ENCODE measurements at regions not wholly inside any gene's neighbourhood (a gene's known extent, or its start where the extent isn't known, plus 50 kb on each side); places are given as distances from the start of the nearest gene placed in this dataset.

DNA sequence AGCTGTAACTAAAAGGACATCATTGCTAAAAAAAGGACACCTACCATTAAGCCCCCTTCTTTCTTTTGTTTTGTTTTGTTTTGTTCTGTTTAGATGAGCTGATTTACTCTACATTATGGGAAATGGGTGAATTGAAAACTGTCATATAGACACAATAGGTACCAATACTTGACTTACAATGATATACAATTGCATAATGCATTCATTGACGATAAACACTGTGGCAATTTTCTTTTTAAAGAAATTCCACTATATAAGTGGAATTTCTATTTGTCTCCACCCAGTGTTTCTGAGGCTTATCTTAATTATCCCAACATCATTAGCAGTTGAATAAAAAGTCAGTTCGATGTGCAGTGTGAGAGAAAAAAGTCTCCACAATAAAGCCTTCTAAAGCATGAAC is 282.1 kb downstream of the BCL2 start:
- Histone ChIP-seq H3K4me3 (no peak overlapping the region), H3K4me1 (ENCODE audit: insufficient read depth) (peaks cover 7% of the 10 kb centered on the region), H3K79me2 (replicated peaks; ENCODE audit: insufficient read depth) (no peaks in the 10 kb centered on the region), H3K36me3 (ENCODE audit: insufficient read depth) (no peaks in the 10 kb centered on the region), H3K27ac (ENCODE audit: low read depth) (no peak overlapping the region), H3K27me3 (ENCODE audit: insufficient read depth) (no peaks in the 10 kb centered on the region), H4K20me1 (replicated peaks; ENCODE audit: insufficient read depth) (no peaks in the 10 kb centered on the region), H3K4me2 (no peak overlapping the region), H3K9me2 (ENCODE audit: insufficient read depth) (no peaks in the 10 kb centered on the region), H2AFZ (no peak overlapping the region), H3F3A (replicated peaks; ENCODE audit: low read depth) (no peaks in the 10 kb centered on the region)
- Mint-ChIP-seq H3K27me3 (ENCODE audit: insufficient read depth, low read depth, poor library complexity) (peaks cover 1% of the 10 kb centered on the region), H3K36me3 (ENCODE audit: low read depth) (no peaks in the 10 kb centered on the region), H3K4me1 (peaks cover 17% of the 10 kb centered on the region), H3K9me3 (no peaks in the 10 kb centered on the region; the same call in 2 of the 3 replicates), H3K4me3 (no peak overlapping the region), H3K27ac (no peak overlapping the region)
- DNase-seq (ENCODE audit: low spot score) = no peak
- ATAC-seq = no peak
- TF ChIP-seq STAT1 (IDR thresholded peaks at IDR 0.05; ENCODE audit: unreplicated experiment) (no peak), EZH2phosphoT487 (IDR thresholded peaks at IDR 0.05; ENCODE audit: unreplicated experiment) (no peak), POLR2AphosphoS5 (IDR thresholded peaks at IDR 0.05; ENCODE audit: low read depth) (no peak), ZNF331 (CRISPR knock-in tag; IDR thresholded peaks at IDR 0.05; ENCODE audit: low read depth) (no peak), JUNB (IDR thresholded peaks at IDR 0.05; ENCODE audit: unreplicated experiment) (no peak), NANOG (IDR thresholded peaks at IDR 0.05; ENCODE audit: borderline replicate concordance) (no peak), ZNF114 (CRISPR knock-in tag; IDR thresholded peaks at IDR 0.05) (no peak)
- TF ChIP-seq, protein P1, sequence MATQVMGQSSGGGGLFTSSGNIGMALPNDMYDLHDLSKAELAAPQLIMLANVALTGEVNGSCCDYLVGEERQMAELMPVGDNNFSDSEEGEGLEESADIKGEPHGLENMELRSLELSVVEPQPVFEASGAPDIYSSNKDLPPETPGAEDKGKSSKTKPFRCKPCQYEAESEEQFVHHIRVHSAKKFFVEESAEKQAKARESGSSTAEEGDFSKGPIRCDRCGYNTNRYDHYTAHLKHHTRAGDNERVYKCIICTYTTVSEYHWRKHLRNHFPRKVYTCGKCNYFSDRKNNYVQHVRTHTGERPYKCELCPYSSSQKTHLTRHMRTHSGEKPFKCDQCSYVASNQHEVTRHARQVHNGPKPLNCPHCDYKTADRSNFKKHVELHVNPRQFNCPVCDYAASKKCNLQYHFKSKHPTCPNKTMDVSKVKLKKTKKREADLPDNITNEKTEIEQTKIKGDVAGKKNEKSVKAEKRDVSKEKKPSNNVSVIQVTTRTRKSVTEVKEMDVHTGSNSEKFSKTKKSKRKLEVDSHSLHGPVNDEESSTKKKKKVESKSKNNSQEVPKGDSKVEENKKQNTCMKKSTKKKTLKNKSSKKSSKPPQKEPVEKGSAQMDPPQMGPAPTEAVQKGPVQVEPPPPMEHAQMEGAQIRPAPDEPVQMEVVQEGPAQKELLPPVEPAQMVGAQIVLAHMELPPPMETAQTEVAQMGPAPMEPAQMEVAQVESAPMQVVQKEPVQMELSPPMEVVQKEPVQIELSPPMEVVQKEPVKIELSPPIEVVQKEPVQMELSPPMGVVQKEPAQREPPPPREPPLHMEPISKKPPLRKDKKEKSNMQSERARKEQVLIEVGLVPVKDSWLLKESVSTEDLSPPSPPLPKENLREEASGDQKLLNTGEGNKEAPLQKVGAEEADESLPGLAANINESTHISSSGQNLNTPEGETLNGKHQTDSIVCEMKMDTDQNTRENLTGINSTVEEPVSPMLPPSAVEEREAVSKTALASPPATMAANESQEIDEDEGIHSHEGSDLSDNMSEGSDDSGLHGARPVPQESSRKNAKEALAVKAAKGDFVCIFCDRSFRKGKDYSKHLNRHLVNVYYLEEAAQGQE (IDR thresholded peaks at IDR 0.05; ENCODE audit: unreplicated experiment) = no peak
- TF ChIP-seq, protein P2, sequence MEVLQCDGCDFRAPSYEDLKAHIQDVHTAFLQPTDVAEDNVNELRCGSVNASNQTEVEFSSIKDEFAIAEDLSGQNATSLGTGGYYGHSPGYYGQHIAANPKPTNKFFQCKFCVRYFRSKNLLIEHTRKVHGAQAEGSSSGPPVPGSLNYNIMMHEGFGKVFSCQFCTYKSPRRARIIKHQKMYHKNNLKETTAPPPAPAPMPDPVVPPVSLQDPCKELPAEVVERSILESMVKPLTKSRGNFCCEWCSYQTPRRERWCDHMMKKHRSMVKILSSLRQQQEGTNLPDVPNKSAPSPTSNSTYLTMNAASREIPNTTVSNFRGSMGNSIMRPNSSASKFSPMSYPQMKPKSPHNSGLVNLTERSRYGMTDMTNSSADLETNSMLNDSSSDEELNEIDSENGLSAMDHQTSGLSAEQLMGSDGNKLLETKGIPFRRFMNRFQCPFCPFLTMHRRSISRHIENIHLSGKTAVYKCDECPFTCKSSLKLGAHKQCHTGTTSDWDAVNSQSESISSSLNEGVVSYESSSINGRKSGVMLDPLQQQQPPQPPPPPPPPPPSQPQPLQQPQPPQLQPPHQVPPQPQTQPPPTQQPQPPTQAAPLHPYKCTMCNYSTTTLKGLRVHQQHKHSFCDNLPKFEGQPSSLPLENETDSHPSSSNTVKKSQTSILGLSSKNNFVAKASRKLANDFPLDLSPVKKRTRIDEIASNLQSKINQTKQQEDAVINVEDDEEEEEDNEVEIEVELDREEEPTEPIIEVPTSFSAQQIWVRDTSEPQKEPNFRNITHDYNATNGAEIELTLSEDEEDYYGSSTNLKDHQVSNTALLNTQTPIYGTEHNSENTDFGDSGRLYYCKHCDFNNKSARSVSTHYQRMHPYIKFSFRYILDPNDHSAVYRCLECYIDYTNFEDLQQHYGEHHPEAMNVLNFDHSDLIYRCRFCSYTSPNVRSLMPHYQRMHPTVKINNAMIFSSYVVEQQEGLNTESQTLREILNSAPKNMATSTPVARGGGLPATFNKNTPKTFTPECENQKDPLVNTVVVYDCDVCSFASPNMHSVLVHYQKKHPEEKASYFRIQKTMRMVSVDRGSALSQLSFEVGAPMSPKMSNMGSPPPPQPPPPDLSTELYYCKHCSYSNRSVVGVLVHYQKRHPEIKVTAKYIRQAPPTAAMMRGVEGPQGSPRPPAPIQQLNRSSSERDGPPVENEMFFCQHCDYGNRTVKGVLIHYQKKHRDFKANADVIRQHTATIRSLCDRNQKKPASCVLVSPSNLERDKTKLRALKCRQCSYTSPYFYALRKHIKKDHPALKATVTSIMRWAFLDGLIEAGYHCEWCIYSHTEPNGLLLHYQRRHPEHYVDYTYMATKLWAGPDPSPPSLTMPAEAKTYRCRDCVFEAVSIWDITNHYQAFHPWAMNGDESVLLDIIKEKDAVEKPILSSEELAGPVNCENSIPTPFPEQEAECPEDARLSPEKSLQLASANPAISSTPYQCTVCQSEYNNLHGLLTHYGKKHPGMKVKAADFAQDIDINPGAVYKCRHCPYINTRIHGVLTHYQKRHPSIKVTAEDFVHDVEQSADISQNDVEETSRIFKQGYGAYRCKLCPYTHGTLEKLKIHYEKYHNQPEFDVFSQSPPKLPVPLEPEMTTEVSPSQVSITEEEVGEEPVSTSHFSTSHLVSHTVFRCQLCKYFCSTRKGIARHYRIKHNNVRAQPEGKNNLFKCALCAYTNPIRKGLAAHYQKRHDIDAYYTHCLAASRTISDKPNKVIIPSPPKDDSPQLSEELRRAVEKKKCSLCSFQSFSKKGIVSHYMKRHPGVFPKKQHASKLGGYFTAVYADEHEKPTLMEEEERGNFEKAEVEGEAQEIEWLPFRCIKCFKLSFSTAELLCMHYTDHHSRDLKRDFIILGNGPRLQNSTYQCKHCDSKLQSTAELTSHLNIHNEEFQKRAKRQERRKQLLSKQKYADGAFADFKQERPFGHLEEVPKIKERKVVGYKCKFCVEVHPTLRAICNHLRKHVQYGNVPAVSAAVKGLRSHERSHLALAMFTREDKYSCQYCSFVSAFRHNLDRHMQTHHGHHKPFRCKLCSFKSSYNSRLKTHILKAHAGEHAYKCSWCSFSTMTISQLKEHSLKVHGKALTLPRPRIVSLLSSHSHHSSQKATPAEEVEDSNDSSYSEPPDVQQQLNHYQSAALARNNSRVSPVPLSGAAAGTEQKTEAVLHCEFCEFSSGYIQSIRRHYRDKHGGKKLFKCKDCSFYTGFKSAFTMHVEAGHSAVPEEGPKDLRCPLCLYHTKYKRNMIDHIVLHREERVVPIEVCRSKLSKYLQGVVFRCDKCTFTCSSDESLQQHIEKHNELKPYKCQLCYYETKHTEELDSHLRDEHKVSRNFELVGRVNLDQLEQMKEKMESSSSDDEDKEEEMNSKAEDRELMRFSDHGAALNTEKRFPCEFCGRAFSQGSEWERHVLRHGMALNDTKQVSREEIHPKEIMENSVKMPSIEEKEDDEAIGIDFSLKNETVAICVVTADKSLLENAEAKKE (CRISPR knock-in tag; IDR thresholded peaks at IDR 0.05) = no peak
- TF ChIP-seq, protein P3, sequence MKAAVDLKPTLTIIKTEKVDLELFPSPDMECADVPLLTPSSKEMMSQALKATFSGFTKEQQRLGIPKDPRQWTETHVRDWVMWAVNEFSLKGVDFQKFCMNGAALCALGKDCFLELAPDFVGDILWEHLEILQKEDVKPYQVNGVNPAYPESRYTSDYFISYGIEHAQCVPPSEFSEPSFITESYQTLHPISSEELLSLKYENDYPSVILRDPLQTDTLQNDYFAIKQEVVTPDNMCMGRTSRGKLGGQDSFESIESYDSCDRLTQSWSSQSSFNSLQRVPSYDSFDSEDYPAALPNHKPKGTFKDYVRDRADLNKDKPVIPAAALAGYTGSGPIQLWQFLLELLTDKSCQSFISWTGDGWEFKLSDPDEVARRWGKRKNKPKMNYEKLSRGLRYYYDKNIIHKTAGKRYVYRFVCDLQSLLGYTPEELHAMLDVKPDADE (IDR thresholded peaks at IDR 0.05) = no peak
- TF ChIP-seq, protein P4, sequence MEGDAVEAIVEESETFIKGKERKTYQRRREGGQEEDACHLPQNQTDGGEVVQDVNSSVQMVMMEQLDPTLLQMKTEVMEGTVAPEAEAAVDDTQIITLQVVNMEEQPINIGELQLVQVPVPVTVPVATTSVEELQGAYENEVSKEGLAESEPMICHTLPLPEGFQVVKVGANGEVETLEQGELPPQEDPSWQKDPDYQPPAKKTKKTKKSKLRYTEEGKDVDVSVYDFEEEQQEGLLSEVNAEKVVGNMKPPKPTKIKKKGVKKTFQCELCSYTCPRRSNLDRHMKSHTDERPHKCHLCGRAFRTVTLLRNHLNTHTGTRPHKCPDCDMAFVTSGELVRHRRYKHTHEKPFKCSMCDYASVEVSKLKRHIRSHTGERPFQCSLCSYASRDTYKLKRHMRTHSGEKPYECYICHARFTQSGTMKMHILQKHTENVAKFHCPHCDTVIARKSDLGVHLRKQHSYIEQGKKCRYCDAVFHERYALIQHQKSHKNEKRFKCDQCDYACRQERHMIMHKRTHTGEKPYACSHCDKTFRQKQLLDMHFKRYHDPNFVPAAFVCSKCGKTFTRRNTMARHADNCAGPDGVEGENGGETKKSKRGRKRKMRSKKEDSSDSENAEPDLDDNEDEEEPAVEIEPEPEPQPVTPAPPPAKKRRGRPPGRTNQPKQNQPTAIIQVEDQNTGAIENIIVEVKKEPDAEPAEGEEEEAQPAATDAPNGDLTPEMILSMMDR (conservative IDR thresholded peaks at IDR 0.05; ENCODE audit: low read depth in 2 of 2) = no peak
